IPS-20b (cell line): ENCODE measurements at regions not wholly inside any gene's neighbourhood (a gene's known extent, or its start where the extent isn't known, plus 50 kb on each side); places are given as distances from the start of the nearest gene placed in this dataset.
"Not testable (repeated sequence)": the region's sequence is repeated elsewhere in the genome, so short reads cannot be mapped to it uniquely, and the experiment has no call there.

Experiments
- H3K27ac ChIP-seq: one replicate; pipeline ENCODE4 v1.5.1; 2013; ENCODE audit warnings: low read length
- H3K27me3 ChIP-seq: 2 replicates; pipeline ENCODE4 v1.6.1; 2013; ENCODE audit warnings: mild to moderate bottlenecking, low read length, inconsistent platforms; ENCODE audit not compliant: insufficient read depth
- H3K36me3 ChIP-seq: 2 replicates; pipeline ENCODE4 v1.6.1; 2013; ENCODE audit warnings: low read depth, mild to moderate bottlenecking, inconsistent platforms, low read length, moderate library complexity; ENCODE audit not compliant: insufficient read depth
- H3K4me1 ChIP-seq: 2 replicates; pipeline ENCODE4 v1.6.1; 2013; ENCODE audit warnings: mild to moderate bottlenecking, control low read depth, inconsistent platforms, low read length, moderate library complexity; ENCODE audit not compliant: insufficient read depth
- H3K4me3 ChIP-seq: 2 replicates; pipeline ENCODE4 v1.5.1; 2013; ENCODE audit warnings: mild to moderate bottlenecking, low read length, inconsistent platforms
- H3K9ac ChIP-seq: 2 replicates; pipeline ENCODE4 v1.6.1; 2013; ENCODE audit warnings: low read depth, mild to moderate bottlenecking, inconsistent platforms, low read length, moderate library complexity
- H3K9me3 ChIP-seq: 2 replicates; pipeline ENCODE4 v1.6.1; 2013; ENCODE audit warnings: mild to moderate bottlenecking, low read depth, low read length, inconsistent platforms; ENCODE audit not compliant: insufficient read depth

DNA sequence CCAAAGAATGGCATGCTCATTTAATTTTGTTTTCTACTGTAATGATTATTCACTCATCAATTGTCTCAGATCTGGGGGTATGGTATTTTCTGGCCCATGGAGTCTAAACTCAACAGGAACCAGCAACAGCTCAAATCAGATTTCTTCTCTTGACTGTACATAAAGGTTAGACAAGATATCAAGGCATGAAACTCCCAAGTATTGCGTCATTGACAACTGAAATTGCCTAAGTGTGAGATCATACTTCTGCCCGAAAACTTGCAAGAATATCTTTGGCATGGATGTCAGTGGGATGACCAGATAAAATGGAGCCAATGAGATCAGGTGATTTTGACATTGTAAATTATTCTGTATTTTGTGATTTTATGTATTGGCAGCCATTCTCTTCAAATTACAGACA is 141.7 kb upstream of the STK32A start:
- no peaks in the 10 kb centered on the region for H3K36me3 ChIP-seq
- no peaks in the 10 kb centered on the region; the same call in 1 of the 2 replicates for H3K4me1 ChIP-seq
- H3K27me3 ChIP-seq, result no peaks in the 10 kb centered on the region
- H3K27ac ChIP-seq, result no peak overlapping the region
- H3K9me3 ChIP-seq, result no peaks in the 10 kb centered on the region
- no peak overlapping the region for H3K4me3 ChIP-seq
- H3K9ac ChIP-seq, result no peak overlapping the region

DNA sequence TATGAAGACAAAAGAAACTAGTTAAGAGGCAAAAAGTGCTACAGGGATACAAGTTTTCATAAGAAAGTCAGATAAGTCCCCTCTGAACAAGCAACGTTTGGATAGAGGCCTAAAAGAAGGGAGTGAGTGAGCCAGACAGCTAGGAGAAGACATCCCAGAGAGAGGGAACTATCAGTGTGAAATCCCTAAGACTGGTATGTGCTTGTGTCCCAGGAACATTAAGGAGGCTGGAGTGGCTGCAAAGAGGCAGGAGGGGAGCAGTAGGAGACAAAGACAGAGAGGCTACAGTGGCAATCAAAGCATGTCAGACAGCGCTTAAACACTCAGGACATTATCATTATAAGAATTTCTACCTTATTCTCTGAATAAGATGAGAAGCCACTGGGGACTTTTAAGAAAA is 139.1 kb upstream of the STK32A start:
- Histone ChIP-seq H3K36me3 (no peaks in the 10 kb centered on the region), H3K27ac (no peak overlapping the region), H3K27me3 (no peaks in the 10 kb centered on the region), H3K9me3 (no peaks in the 10 kb centered on the region), H3K4me3 (no peak overlapping the region), H3K9ac (no peak overlapping the region), H3K4me1 (peaks cover 8% of the 10 kb centered on the region; the same call in 1 of the 2 replicates)

DNA sequence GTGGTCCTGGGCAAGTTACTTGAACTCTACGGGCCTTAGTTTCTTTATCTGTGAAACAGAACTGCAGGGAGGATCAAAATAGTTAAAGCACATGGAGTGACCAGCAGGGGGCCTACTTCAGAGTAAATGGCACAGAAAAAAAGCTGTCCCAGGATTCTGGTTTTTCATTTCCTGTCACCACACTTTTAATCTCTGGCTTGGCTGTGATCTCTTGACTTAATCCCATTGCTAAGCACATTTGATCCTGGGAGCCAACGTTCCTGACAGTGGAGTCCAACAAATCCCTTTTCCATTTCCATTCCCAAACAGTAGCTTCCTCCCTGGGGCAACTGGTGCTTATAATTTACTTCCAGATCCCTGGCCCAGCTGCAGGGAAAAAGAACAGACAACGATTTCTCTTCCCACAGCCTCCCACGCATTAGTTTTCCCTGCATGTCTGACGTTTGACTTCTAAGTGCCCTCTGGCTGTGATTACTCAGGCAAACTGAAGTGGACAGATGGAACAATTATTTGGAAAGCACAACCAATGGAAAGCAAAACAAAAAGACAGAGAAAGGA is 136.5 kb upstream of the STK32A start:
- H3K27me3 ChIP-seq, result no peaks in the 10 kb centered on the region
- H3K4me1 ChIP-seq, result peaks cover 8% of the 10 kb centered on the region; the same call in 1 of the 2 replicates
- H3K36me3 ChIP-seq, result no peaks in the 10 kb centered on the region
- H3K27ac ChIP-seq, result no peak overlapping the region
- no peak overlapping the region for H3K4me3 ChIP-seq
- H3K9ac ChIP-seq, result no peak overlapping the region
- no peaks in the 10 kb centered on the region for H3K9me3 ChIP-seq

DNA sequence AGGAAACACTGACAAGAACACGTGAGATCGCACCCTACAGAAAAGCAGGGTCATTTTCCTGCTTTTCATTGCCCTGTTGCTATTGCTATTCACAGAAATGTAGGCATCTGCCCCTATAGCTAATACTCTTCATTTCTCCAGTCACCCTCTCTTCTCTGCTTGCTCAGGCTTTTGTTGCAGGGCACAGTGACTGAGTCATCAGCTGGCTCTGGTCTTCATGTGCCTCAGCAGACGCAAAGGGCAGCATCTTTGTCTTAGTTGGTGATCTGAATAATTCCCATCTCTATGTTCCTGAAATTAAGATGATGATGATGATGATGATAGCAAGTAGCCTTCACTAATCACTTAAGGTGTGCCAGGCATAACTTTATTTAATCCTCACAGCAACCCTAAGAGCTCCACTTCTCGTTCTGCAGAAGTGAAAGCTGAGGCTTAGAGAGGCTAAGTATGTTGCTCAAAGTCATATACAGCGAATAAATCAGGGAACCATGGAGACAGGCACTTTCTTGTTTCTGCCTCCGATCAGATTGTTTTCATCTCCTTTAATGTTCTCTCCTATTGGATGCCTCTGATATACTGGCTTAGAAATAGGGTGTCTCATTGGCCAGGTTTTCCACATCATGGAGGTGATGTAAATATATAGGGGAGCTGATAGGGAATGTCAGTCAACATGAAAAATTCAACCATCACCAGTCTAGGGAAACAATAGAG is 133.0 kb upstream of the STK32A start:
- no peaks in the 10 kb centered on the region for H3K9me3 ChIP-seq
- H3K27me3 ChIP-seq, result no peaks in the 10 kb centered on the region
- no peak overlapping the region for H3K4me3 ChIP-seq
- no peak overlapping the region for H3K27ac ChIP-seq
- no peaks in the 10 kb centered on the region for H3K36me3 ChIP-seq
- H3K4me1 ChIP-seq, result peaks cover 8% of the 10 kb centered on the region; the same call in 1 of the 2 replicates
- no peak overlapping the region for H3K9ac ChIP-seq

DNA sequence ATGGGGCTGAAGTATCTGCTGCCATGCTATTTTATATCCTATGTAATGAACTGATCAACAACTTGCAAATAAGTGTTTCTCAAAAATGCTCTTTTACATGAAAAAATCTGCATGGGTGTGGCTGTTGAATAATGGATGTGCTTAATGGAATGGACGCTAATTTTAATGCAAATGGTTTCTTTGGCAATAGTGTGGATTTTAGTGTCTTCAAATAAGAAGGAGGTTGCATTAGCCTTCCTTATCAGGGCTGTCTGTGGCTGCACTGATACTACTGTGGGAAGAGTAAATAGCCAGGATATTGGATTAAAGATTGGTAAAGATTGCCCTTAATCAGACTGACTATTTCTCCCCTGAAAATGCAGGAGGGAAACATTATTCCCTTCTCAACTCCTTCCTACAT is 121.9 kb upstream of the STK32A start:
- no peaks in the 10 kb centered on the region for H3K27me3 ChIP-seq
- H3K36me3 ChIP-seq, result no peaks in the 10 kb centered on the region
- no peak overlapping the region for H3K27ac ChIP-seq
- no peaks in the 10 kb centered on the region for H3K4me1 ChIP-seq
- H3K9me3 ChIP-seq, result no peaks in the 10 kb centered on the region
- no peak overlapping the region for H3K4me3 ChIP-seq
- H3K9ac ChIP-seq, result no peak overlapping the region

GRCh38 chr5:147113967-147114366 is 120.9 kb upstream of the STK32A start:
- Histone ChIP-seq H3K4me1 (no peaks in the 10 kb centered on the region), H3K27ac (no peak overlapping the region), H3K36me3 (no peaks in the 10 kb centered on the region), H3K4me3 (no peak overlapping the region), H3K9me3 (peaks cover 2% of the 10 kb centered on the region; the same call in 1 of the 2 replicates), H3K27me3 (no peaks in the 10 kb centered on the region), H3K9ac (no peak overlapping the region)

DNA sequence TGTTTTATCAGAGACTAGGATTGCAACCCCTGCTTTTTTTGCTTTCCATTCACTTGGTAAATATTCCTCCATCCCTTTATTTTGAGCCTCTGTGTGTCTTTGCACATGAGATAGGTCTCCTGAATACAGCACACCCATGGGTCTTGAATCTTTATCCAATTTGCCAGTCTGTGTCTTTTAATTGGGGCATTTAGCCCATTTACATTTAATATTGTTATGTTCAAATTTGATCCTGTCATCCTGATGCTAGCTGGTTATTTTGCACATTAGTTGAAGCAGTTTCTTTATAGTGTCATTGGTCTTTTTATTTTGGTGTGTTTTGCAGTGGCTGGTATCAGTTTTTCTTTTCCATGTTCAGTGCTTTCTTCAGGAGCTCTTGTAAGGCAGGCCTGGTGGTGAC is 95.1 kb upstream of the STK32A start:
- not testable (repeated sequence) for H3K27ac ChIP-seq, H3K9me3 ChIP-seq, H3K4me3 ChIP-seq, H3K27me3 ChIP-seq, H3K36me3 ChIP-seq, H3K9ac ChIP-seq, H3K4me1 ChIP-seq

DNA sequence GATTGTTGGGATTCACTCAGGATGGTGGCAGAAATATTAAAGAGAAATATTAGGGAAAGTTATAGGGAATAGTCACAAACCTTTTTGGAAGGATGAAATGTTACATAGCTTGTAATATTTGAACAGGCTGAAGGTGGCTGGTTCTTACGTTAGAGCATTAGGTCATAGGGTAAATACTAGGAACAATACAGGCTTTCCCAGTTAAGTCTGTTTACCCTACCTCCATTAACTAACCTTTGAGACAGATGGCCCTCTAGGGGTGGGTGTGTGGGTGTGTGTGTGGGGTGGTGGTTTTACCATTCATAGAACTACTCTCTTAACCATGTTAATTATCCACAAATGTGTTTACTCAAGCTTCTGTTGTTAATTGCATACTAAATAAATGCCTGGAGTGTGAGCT is 94.3 kb upstream of the STK32A start:
- Histone ChIP-seq H3K9me3 (peaks cover 4% of the 10 kb centered on the region), H3K4me1 (no peaks in the 10 kb centered on the region), H3K27me3 (no peaks in the 10 kb centered on the region), H3K9ac (no peak overlapping the region), H3K36me3 (no peaks in the 10 kb centered on the region), H3K27ac (no peak overlapping the region), H3K4me3 (no peak overlapping the region)

DNA sequence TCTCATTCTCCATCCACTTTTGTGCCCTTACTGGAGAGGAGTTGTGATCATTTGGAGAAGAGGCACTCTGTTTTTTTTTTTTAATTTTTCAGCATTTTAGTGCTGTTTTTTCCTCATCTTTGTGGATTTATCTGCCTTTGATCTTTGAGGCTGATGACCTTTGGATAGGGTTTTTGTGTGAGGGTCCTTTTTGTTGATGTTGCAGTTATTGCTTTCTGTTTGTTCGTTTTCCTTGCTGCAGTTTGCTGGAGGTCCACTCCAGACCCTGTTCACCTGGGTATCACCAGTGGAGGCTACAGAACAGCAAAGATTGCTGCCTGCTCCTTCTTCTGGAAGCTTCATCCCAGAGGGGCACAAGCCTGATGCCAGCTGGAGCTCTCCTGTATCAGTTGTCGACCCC is 93.2 kb upstream of the STK32A start:
- not testable (repeated sequence) for H3K9ac ChIP-seq, H3K36me3 ChIP-seq, H3K27ac ChIP-seq, H3K9me3 ChIP-seq, H3K4me3 ChIP-seq, H3K27me3 ChIP-seq, H3K4me1 ChIP-seq

GRCh38 chr5:147143215-147143614 is 91.6 kb upstream of the STK32A start:
- H3K4me1 ChIP-seq, result no peaks in the 10 kb centered on the region
- H3K27me3 ChIP-seq, result no peaks in the 10 kb centered on the region
- peaks cover 4% of the 10 kb centered on the region for H3K9me3 ChIP-seq
- H3K36me3 ChIP-seq, result no peaks in the 10 kb centered on the region
- H3K9ac ChIP-seq, result no peak overlapping the region
- no peak overlapping the region for H3K4me3 ChIP-seq
- H3K27ac ChIP-seq, result no peak overlapping the region

GRCh38 chr5:147145328-147145727 is 89.5 kb upstream of the STK32A start:
- Histone ChIP-seq H3K9me3 (no peaks in the 10 kb centered on the region), H3K4me1 (no peaks in the 10 kb centered on the region), H3K27ac (no peak overlapping the region), H3K4me3 (no peak overlapping the region), H3K27me3 (no peaks in the 10 kb centered on the region), H3K36me3 (no peaks in the 10 kb centered on the region), H3K9ac (no peak overlapping the region)

DNA sequence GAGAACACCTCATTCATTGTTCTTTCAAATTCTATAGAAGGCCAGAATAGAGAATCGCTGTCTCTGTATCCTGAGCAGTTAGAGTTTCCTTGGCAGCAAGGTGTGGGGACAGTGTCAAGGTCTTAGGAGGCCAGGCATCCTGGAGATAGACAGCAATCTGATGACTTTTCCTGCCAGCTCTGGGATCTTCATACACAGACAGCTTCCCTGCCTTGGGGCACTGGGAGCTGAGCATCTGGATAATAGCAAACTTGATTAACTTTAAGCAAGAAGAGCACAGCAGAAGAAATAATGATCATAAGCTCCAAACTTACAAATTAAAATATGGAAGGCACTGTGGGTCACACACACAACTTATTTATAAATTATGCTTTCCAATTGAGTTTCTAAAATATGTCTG is 86.1 kb upstream of the STK32A start:
- H3K27ac ChIP-seq, result no peak overlapping the region
- H3K36me3 ChIP-seq, result no peaks in the 10 kb centered on the region
- no peaks in the 10 kb centered on the region for H3K4me1 ChIP-seq
- H3K27me3 ChIP-seq, result no peaks in the 10 kb centered on the region
- no peaks in the 10 kb centered on the region for H3K9me3 ChIP-seq
- no peak overlapping the region for H3K9ac ChIP-seq
- no peak overlapping the region for H3K4me3 ChIP-seq
